ENCODE measurements at regions not wholly inside any gene's neighbourhood (a gene's known extent, or its start where the extent isn't known, plus 50 kb on each side); places are given as distances from the start of the nearest gene placed in this dataset.
A peak's percentile ranks its signal among the peaks of the same experiment; 100 is the strongest.
"Not testable (repeated sequence)": the region's sequence is repeated elsewhere in the genome, so short reads cannot be mapped to it uniquely, and the experiment has no call there.

DNA sequence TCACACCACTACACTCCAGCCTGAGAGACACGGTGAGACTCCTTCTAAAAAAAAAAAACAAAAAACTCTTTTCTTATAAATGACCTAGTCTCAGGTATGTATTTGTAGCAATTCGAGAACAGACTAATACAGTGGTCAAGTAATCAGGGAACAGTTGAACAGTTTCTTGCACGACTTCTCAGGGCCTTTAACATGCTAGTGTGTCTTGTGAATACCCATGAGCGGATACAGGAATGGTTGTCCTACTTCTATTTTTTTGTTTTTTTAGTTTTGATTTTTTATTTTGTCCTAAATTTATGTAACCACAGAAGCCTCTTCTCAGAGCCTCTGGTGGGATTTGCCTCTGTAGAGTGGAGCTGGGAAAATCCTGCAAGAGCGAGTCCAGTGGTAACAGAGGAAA, 71.0 kb upstream of the NANOS1 start:
- intact Hi-C loops (cut with DNase I), result loop anchor here (2.0 to 5.0 kb wide), 2 partner anchors 46 to 70 kb away; partner anchors contain the start of gene NANOS1
- DNase-seq (ENCODE audit: low spot score), result no peak

DNA sequence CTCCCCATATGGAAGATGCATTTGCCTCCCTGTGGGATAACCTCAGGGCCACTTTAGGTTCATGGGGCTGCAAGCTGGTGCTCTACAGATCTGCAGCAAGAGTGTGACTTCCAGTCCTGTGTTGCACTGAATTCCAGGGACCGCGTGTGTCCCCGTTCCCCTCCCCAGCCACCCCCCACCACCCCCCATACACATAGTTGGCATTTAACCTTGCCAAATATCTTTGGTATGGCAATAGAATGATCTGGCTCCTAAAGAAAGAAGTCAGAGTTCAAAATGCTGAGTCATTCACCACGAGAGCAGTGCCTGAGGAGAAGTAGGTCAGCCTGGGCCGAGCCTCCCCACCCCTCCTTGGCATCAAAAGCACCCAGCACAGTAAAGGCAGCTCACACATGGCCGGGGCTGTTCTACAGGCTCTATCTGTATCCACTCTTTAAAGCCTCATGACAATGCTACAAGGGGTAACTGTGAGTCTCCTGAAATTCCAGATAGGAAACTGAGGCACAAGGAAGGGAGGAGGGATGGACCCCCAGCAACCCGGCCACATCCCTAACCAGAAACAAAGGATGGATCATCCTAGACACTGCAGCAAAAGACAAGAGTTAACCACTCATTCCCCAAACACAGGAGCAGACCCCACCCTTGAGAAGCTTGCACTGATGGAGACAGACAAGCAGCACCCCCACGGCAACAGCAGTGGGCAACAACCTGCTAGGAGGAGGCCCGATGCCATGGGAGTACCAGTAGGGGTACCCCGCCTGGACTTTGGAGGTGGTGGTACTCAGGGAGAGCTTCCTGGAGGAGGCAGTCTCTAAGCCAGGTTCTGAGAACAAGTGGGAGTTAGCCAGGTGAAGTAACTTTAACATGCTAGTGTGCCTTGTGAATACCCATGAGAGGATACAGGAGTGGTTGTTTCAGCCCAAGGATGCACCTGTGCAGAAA, 70.3 kb upstream of the NANOS1 start:
- peak; percentile 78 for DNase-seq (ENCODE audit: low spot score)
- intact Hi-C loops (cut with DNase I), result loop anchor here (2.0 to 5.0 kb wide), 2 partner anchors 47 to 70 kb away; partner anchors contain the start of gene NANOS1

DNA sequence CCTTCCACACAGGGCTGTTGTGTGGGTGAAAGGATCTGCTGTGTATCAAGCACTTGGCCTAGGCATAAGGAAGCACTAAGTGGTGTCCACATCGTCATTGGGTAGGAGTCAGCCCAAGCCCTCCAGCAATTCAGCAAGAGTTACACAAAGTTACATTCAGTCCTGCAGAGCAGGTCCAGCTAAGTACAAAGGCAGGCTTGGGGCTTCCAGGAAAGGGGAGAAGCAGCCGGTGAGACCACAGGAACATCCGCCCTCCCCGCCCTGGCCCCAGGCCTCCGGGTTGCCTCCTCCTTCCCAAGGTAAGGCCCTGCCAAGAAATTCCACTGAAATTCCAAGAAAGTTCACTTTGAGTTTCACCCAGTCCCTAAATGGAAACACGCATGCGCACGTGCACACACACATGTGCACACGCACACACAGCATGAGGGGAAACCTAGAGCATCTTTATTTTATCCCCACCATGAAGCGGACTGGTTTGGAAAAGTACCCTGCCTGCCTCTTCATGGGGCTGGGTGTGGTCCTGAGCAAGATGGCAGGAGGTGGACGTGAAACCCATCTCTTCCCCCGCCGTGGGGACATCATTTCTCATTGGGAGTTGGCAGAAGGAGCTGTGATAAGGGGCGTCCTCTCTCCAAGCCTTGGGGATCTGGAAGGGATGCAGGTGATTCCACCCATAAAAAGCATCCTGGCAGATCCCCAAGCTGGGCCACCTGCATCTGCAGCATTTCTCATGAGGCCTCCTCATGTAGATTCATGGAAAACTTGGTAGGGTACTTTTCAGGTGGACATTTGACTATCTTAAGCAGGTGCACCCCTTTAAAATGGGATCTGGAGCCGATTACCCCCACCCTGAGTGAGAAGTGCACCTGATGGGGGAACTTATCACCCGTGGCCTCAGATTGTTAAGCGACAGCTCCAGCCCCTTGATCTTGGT, 69.1 kb upstream of the NANOS1 start:
- peak; percentile 44 for DNase-seq (ENCODE audit: low spot score)
- intact Hi-C loops (cut with DNase I), result no loop called here

DNA sequence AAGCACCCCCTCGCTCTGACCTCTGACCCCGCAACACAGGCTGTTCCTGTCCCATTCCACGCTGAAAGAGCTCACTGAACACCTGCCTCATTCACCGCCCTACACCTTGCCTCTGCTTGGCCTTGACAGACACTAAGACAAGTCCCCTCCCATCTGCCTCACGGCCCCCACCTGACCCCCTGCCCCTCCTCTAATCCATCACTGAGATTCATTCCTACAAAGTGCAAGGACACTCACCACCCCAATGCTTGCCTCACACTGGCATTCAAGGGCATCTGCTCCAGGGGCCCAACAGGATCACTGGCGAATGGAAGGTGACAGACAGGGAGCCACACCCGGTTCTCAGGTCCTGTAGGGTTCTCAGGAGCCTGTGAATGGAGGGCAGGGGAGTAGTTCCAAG, 68.1 kb upstream of the NANOS1 start:
- intact Hi-C loops (cut with DNase I), result no loop called here
- DNase-seq (ENCODE audit: low spot score), result peak; percentile 47

DNA sequence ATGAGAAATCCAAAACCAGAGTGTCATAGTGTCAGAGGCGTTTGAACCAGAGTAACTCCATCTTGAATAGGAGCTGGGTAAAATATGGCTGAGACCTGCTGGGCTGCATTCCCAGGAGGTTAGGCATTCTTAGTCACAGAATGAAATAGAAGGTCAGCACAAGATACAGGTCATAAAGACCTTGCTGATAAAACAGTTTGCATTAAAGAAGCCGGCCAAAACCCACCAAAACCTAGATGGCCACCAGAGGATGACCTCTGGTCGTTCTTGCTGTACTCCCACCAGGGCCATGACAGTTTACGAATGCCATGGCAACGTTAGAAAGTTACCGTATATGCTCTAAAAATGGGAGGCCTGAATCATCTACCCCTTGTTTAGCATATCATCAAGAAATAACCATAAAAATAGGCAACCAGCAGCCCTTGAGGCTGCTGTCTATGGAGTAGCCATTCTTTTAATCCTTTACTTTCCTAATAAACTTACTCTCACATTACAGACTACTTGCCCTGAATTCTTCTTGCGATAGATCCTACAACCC, 67.1 kb upstream of the NANOS1 start:
- intact Hi-C loops (cut with DNase I), result not testable (repeated sequence)
- peak; percentile 20 for DNase-seq (ENCODE audit: low spot score)

DNA sequence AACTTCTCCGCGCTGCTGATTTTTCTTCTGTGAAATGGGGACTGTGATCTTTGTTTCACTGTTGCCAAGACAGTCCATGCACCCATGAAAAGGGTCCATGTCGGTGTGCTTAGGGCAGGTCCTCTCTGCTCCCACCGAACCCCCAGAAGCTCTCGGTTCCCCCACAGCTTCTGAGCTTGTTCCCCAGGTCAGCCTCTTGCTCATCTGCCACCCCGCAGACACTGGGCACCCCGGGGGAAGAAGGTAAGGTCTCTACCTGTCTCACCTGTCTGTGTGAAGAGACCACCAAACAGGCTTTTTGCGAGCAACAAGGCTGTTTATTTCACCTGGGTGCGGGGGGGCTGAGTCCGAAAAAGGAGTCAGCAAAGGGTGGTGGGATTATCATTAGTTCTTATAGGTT, 66.2 kb upstream of the NANOS1 start:
- intact Hi-C loops (cut with DNase I), result no loop called here
- DNase-seq (ENCODE audit: low spot score), result peak; percentile 38

DNA sequence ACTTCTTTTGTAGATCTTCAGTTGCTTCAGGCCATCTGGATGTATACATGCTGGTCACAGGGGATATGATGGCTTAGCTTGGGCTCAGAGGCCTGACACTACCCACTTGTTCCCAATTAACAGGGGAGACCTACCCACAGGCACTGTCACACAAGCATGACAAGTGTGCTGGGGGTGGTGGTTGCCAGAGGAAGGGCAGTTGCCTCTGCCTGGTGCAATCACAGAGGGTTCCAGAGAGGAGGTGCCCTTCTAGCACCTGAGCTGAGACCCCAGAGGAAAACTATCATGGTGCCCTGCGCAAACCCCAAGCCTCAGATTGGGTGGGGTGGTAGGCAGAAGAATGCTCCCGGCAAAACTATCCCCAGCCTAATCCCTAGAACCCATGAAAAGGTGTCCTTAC, 65.6 kb upstream of the NANOS1 start:
- peak; percentile 35 for DNase-seq (ENCODE audit: low spot score)
- intact Hi-C loops (cut with DNase I), result no loop called here

DNA sequence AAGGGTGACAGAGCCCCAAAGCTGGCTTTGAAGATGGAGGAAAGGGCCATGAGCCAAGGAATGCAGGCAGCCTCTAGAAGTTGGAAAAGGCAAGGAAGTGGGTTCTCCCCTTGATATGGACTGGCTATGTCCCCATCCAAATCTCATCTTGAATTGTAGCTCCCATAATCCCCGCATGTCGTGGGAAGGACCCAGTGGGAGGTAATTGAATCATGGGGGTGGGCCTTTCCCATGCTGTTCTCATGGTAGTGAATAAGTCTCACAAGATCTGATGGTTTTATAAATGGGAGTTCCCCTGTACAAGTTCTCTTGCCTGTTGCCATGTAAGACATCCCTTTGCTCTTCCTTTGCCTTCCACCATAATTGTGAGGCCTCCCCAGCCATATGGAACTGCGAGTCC, 65.0 kb upstream of the NANOS1 start:
- peak; percentile 50 for DNase-seq (ENCODE audit: low spot score)
- intact Hi-C loops (cut with DNase I), result not testable (repeated sequence)

DNA sequence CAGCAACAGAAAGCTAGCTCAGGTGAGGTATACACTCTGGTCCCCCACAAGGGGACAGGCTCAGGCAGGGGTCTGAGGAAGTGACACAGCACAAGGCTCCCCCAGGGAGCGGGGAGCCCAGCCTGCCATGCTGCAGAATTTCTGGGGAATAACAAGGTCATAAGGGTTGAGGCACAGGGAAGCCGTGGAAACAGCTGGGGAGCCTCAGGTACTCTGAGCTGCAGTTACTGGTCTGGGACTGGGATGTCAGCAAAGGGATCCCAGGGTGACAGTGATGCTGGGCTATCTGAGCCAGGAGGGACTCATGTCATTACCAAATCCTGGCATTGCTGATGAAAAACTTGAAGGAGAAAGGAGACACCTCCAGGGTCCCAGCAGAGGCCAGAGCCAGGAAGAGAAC, 64.4 kb upstream of the NANOS1 start:
- intact Hi-C loops (cut with DNase I), result no loop called here
- DNase-seq (ENCODE audit: low spot score), result peak; percentile 27

DNA sequence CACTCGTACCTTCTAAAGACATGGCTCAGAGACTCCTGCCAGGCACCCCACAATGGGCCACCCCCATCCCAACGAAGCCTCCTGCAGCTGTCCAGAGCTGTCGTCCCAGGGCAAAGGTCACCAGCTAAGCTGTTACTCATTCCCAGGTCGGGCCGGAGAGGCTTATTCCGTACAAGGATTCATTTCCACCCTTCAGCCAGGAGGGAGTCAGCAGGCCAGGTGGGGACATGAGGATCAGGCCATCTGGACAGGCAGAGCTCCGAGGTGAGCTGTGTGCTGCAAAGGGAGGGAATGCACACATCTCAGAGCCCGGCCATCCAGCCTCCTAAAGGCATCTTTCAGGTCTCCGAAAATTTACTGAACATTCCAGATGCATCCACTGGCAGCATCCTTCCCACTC, 63.9 kb upstream of the NANOS1 start:
- DNase-seq (ENCODE audit: low spot score), result peak; percentile 58
- intact Hi-C loops (cut with DNase I), result no loop called here

DNA sequence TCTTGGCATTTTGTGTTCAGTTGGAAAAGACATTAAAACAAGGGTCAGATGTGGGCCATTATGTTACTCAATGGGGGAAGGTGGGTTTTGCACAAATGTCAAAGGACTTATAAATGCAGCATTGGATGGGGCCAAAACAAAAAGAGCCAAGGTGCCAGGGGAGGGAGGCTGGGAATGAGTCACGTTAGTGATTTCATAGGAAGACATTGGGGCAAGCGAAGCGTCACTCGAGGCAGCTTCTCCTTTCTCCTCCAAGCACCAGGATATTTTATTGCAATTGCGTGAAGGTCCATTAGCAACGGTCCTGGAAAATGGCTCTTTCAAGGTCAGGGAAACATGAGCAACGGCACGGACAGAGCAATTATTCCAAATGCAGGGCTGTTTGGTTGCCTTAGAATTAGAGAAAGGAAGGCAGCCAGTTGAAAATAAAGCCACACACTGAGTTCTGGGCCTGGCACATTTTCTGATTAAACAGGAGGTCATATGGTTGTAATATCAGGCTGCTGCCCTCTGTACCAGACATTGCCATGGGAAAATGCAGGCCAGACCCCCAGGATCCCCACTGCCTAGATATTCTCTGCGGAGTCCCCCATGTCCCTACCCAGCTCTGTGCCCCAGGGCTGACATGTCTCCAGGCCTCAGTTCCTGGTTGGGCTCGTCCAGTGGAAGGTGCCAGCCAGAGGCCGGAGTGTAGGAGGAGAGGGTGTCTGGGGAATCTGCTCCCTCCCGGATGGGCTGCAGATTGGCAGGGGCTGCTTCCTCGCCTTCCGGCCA, 63.3 kb upstream of the NANOS1 start:
- intact Hi-C loops (cut with DNase I), result no loop called here

DNA sequence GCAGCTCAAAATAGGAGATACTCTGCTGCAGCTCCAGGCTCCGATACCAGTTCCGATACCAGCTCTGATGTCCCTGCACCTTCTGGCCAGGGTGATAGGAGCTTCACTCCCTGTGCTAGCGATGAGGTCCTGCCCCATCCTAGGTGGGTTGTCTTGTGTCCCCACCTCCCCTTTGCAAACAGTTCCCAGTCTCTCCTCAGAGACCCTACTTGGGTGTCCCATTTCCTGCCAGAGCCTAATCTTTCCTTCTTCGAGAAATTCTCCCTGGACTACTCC, 62.7 kb upstream of the NANOS1 start:
- intact Hi-C loops (cut with DNase I), result no loop called here

More for the DNA sequence above, 63.3 kb upstream of the NANOS1 start:
- DNase-seq (ENCODE audit: low spot score), result peak; percentile 78

DNA sequence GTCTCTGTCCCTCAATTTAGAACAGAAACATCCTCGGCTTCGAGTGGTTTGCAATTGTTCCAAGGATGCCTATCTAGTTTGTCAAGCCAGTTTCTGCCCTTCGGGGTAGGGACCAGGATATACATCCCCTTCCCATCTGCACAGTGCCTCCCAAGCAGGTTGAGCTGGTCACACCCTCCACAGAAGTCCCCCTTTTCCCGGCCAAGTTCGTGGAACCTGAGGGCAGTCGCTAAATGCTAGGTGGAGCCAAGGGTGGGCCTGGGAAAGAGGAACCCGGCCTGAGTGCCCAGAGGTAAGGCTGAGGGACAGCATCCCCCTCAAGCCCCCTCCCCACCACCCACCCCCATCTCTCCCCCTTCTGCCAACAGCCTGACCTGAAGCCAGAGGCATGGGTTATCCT, 62.4 kb upstream of the NANOS1 start:
- intact Hi-C loops (cut with DNase I), result no loop called here
- peak; percentile 41 for DNase-seq (ENCODE audit: low spot score)

More for the DNA sequence above, 62.7 kb upstream of the NANOS1 start:
- DNase-seq (ENCODE audit: low spot score), result no peak

DNA sequence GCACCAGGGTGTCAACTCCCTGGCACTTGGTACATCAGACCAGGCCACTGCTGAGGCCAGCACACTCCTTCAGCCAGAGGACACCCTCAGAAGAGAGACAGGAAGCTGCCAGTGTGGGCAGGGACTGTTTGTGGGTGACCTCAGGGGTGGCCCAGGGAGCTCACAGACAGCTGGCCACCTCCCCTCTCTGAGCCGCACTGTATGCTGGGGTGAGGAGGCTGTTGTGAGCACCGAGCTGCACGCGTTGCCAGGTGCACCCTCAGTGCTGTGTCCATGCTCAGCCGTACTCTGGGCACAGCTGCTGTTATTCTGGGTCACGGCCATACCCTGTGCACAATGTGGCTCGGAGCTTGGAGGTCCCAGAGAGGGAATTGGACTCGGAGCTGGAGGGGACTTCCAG, 61.5 kb upstream of the NANOS1 start:
- intact Hi-C loops (cut with DNase I), result no loop called here
- DNase-seq (ENCODE audit: low spot score), result peak; percentile 38

DNA sequence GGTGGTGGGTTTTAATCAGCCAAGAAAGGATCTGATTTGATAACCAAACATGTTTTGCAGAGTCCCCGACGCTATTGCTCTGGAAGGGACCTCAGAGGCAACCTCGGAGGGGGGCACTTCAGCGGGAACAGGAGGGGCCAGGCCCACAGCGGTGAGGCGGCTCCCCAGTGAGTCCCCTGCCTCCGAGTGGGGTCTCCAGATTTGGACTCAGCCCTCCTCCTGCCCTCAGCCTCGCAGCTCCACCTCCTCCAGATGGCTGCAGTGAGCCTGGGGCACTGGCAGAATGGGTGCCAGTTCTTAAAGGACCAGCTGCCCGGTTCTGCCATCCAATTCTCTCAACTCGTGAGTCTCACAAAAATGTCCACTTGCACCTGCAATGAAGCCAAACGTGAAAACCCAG, 61.0 kb upstream of the NANOS1 start:
- peak; percentile 24 for DNase-seq (ENCODE audit: low spot score)
- intact Hi-C loops (cut with DNase I), result no loop called here

DNA sequence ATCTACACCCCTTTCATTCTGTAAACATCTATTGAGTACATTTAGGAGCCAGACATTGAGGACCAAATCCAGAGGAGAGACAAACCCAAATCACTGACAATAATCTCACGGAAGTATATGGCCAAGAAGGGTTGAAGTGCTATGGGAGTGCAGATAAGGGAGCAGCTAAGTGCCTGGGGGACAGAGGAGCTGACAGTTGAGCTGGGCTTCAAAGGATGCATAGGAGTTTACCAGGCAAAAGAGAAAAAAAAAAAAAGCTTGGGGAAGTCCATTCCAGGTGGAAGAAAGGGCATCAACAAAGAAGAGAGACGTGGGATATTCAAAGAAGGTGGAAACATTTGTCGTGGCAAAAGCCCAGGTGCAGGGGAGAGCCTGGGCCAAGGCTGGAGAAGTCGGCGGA, 60.5 kb upstream of the NANOS1 start:
- peak; percentile 41 for DNase-seq (ENCODE audit: low spot score)
- intact Hi-C loops (cut with DNase I), result no loop called here

DNA sequence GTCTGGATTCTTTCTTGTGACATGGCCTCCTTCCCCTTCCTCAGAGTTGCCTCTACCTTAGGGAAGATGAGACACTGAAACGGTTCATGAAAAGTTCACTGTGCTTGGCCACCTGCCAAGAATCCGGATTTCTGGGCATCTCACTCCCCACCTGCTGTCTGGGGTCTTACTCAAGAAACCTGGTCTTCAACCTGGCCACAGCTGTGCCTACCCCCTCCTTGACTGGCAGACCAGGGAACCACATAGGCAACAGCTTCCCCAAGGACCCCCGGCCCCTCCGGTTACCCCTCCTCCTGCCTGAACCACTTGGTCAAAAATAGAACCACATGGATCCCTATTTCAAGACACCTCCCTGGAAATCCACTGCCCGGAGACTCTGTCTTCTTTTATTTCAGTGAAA, 58.7 kb upstream of the NANOS1 start:
- intact Hi-C loops (cut with DNase I), result no loop called here

DNA sequence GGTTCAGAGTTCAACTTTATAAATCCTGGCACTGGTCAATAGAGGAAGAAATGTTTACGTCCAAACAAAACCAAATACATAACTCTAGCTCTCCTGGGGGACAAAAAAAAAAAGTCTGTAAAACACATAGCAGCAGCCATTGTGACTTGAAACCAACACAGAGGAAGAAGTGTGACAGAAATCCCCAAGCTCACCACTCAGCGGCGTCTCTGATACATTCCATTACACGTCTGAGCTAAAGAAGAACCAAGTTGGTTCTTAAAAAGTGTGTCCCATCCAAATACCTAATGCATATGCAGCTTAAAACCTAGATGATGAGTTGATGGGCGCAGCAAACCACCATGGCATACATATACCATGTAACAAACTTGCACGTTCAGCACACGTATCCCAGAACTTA, 58.3 kb upstream of the NANOS1 start:
- intact Hi-C loops (cut with DNase I), result no loop called here
- no peak for DNase-seq (ENCODE audit: low spot score)

More for the DNA sequence above, 58.7 kb upstream of the NANOS1 start:
- no peak for DNase-seq (ENCODE audit: low spot score)

DNA sequence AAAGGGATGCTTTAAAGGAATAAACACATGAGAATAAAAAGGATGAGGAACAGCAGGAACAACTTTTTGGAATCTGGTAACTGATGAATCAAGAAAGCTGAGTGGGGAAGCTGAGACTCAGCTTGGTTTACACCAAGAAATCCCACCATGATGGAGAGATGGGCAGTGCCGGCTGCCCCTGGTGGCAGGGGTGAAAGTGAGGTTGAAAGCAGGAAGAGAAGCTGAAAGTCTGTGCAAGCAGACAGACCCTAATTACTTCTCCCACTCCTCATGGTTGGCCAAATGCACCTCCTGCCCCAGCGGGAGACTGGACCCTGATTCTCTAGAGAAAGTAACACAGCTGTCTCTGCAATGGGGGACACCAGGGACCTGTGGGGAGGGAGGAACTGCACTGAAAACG, 57.6 kb upstream of the NANOS1 start:
- intact Hi-C loops (cut with DNase I), result no loop called here
- DNase-seq (ENCODE audit: low spot score), result peak; percentile 39

DNA sequence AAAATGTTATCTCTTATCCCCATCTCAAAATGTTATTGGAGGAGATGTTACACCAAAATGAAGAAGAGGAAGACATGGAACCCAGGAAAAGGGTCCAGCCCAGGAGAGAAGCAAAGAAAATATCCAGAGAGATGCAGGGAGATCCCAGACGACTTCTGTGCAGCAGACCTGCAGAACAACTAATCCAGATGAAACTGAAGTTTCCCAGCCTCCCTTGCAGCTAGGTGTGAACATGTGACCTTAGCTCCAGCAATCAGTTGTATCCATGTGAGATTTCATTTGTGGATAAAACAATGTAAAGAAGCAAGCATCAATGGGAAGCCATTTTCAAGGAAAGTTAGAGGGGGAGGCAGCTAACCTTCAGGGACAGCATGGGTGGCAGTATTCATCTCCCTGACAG, 55.8 kb upstream of the NANOS1 start:
- intact Hi-C loops (cut with DNase I), result no loop called here
- DNase-seq (ENCODE audit: low spot score), result no peak

Data from cardiac septum (tissue), 1 donor.